T47D (cell line): ENCODE measurements at regions not wholly inside any gene's neighbourhood (a gene's known extent, or its start where the extent isn't known, plus 50 kb on each side); places are given as distances from the start of the nearest gene placed in this dataset.
"Not testable (repeated sequence)": the region's sequence is repeated elsewhere in the genome, so short reads cannot be mapped to it uniquely, and the experiment has no call there.

Experiments used
- DNase-seq, 2 experiments: peaks; one replicate each; pipeline versions ENCODE4 v3.0.0 to v3.0.0-alpha.2; 2011 to 2012; ENCODE audit warnings: low read depth in 1 of 2, low spot score in 1 of 2
- JUND ChIP-seq: IDR thresholded peaks from 2 replicates; pipeline ENCODE4 v1.6.1; 2012; ENCODE audit warnings: low read depth
- in situ Hi-C: cut with HindIII; loops from 2 replicates; pipeline ENCODE4 v1.10.0; 2016; ENCODE audit warnings: low sequenced_read_pairs, low pct_unique_long_range_greater_than_20kb

DNA sequence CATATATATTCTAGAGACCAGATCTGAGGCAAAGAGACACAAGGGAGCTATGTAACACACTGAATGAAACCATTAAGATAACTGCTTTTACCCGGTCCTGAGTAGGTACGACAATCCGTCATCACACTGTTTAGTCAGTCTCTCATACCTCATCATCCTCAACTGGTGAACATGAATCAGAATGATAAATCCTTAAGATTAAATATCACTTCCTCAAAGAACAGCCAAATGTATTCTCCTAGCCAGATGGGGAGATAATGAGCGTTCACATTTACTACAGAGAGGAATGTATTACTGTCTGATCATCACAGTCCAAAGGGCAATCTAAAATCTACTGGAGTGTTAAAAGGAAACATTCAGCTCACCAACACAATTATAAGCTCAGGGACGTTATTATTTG lies 319.4 kb upstream of the STAC start:
- DNase-seq: no peak
- TF ChIP-seq JUND: no peak
- in situ Hi-C loops: no loop called here

DNA sequence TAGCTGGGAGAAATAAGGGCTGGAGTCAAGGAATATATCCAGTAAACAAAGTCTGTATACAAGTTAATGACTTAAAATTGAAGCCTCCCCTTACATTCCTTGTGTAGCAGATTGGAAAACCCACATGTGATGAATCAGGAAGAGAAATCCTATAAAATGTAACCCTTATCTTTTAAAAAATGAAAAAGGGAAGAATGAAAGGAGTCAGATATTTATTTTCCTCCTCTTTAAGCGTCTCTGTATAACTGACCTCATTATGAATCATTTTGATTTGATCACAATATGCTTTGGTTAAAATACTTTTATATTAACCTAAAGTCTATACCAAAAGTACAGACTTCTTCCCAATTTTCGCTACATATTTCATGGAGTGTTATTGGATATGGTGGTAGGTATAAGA lies 316.3 kb upstream of the STAC start:
- in situ Hi-C loops: no loop called here
- TF ChIP-seq JUND: no peak
- no peak for DNase-seq

DNA sequence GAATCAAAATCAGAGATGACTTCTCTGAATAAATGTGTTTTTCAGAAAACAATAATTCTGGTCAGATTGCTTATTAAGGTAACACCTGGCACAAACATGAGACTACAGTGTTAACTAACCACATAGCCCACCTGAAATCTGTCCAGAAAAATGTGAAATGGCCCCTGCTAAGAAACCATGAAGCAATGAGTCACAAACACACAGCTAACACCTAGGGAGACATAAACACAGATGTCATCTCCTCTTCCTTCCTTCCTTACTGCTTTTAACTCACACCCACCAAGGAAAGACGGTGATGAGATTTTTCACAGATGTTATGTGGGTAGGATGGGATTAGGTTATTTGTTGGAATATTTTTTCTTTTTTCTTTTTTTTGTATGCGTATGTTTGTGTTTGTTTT lies 315.0 kb upstream of the STAC start:
- TF ChIP-seq JUND: no peak
- DNase-seq: no peak
- in situ Hi-C loops: no loop called here

DNA sequence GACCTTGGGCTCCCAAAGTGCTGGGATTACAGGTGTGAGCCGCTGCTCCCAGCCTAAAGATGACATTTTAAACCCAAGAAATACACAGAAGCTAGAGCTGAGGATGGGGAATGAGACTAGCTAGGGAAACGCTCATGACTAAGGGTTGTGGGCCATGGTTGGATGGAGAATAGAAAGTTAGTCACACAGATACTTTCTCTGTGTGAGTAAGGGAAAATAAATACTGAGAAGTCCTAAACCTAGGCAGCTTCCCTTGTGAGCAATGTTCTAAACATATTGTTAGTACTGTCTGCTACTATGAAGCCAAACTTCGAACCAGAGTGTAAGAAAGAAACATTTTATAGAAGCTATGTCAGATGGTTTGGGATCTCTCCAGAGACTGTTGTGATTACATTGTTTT lies 304.8 kb upstream of the STAC start:
- in situ Hi-C loops: no loop called here
- DNase-seq: no peak
- no peak for TF ChIP-seq JUND

DNA sequence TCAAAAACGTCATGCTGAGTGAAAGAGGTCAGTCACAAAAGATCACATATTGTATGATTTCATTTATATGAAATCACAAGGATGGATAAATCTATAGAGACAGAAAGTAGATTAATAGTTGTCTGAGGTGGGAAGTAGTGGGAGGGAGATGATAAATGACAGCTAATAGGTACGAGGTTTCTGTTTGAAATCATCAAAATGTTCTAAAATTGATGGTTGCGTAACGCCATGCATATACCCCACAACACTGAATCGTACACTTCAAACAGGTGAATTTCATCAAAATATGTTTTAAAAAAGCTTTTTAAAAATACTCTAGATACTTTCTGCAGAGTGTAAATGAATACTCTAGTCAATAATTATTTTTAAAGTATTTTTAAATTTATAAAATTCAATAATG lies 303.0 kb upstream of the STAC start:
- in situ Hi-C loops: no loop called here
- no peak for DNase-seq
- no peak for TF ChIP-seq JUND

DNA sequence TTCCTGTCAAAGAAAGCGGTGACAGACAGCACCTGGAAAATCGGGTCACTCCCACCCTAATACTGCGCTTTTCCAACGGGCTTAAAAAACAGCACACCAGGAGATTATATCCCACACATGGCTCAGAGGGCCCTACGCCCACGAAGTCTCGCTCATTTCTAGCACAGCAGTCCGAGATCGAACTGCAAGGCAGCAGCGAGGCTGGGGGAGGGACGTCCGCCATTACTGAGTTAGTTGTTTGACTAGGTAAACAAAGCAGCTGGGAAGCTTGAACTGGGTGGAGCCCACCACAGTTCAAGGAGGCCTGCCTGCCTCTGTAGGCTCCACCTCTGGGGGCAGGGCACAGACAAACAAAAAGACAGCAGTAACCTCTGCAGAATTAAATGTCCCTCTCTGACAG lies 297.3 kb upstream of the STAC start:
- DNase-seq: peak in 1 of 2 experiments; percentile 19
- in situ Hi-C loops: not testable (repeated sequence)

DNA sequence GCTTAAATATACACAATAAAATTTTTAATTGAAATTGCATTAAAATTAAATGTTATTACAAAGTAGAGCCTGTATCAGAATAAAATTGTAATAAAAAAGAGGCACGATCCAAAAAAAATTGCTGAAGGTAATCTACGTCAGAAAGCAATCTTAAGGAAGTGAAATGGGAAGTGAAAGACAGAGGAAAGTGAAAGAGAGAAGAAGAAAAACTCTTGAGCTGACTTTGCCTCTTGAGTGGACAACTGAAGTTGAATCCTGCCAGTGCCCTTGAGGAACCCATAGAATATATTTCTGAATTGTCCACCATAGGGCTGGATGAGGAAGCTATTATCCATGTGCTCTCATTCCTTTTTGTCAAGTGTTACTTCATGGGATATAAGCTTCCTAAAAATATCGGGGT lies 285.1 kb upstream of the STAC start:
- no peak for DNase-seq
- in situ Hi-C loops: no loop called here
- no peak for TF ChIP-seq JUND

DNA sequence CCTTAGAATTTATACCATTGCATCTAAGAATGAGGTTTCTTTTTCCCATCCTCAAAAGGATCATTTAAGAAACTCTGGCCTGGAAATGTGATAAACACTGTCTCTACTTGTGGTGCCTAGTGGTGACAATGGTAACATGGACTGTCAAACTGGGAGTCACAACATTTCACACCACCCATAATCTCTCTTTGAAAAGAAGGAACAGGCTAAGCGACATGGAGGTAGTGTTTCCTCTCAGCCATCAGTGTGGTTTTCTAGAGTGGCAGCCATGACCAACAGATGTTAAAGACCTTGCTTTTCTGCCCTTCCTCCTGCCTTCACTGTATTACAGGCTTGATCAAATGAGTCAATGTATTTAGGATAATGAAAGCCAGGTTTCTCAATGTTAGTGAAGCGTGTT lies 283.1 kb upstream of the STAC start:
- TF ChIP-seq JUND: no peak
- DNase-seq: no peak
- in situ Hi-C loops: no loop called here

DNA sequence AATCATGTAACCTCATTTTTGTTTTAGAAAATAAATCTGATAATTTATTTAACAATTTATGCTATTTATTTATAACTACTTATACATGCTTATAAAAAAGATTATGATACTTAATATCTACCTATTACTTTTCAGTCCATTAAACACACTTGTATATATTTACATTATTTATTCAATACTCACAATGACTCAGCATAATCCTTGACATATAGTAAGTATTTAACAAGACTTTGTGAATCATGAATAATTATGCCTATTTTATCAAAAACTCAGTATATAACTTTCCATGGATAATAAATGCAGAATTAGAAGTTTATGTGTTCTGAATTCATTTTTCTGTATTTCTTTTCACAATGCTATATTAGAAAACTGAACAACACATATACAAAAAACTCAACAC lies 266.0 kb upstream of the STAC start:
- in situ Hi-C loops: no loop called here
- no peak for TF ChIP-seq JUND
- no peak for DNase-seq

DNA sequence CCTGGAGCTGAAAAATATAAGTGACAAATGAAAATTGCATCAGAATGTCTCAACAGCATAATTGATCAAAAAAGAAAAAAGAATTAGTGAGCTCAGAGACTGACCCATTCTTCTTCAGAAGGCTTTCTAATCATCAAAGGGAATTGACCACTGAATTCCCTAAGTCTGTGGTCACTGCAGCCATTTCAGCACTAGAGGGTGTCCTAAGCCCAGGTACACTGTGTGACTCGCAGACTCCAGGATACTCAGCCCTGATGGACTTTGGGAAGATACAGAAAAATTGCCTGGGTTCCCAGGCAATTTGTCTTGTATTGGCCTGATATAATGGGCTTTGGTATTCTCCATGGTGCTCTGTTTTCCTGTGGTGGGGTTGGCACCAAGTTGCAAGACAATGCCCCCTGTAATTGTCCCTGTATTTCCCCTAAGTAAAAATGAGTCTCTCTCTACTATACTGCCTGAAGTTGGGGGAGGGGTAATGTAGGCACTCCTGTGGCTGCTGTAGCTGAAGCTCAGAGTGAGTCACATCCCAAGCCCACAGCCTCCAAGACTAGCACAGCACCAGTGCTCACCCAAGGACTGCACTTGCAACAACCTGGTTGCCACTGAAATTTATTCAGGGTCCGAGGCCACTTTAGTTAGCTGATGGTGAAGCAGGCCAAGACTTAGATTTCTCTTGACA lies 256.0 kb upstream of the STAC start:
- DNase-seq: peak; percentile 23 to 67
- no peak for TF ChIP-seq JUND
- in situ Hi-C loops: no loop called here

DNA sequence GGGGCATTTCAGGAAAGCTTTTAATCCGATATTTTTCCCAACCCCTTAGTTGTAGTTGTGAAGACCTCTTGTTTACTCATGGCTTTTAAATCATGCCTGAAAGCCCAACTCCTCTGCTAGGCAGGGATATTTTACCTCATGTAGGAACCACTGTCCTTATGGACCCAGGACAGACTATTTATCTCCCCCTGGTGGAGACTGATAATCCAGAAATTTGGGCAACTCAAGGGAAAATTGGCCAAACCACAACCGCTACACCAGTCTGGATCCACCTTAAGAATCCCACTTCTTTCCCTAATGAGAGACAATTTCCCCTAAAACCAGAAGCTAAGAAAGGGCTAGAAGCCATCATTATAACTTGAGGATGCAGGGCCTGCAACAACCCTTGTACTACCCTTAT lies 248.1 kb upstream of the STAC start:
- no peak for DNase-seq
- in situ Hi-C loops: no loop called here
- no peak for TF ChIP-seq JUND

DNA sequence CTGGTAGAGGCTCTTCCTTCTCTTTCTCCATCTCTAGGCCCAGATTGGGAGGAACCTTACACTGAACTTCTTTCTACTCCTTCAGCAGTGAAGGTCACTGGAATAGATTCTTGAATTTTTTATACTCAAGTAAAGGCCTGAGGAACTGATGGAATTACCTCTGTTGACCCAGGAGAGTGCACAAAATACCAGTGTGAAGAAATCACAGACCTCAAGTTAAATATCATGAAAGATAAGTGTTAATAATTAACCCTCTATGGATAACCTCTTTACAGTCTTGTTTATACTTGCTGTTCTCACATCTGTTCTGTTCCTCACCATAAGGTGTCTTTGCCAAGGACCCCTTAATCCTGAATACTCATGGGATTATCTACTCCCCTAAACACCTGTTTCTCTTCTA lies 244.4 kb upstream of the STAC start:
- in situ Hi-C loops: no loop called here
- DNase-seq: no peak
- TF ChIP-seq JUND: no peak

DNA sequence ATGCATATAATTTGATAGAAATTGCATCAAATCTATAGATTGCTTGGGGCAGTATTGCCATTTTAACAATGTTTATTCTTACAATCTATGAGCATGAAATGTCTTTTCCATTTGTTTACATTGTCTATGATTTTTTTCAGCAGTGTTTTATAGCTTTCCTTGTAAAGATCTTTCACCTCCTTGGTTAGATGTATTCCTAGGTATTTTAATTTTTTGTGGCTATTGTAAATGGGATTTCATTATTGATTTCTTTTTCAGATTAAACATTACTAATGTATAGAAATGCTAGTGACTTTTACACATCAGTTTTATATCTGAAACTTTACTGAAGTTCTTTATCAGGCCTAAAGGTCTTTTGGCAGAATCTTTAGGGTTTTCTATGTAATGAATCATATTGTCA lies 237.6 kb upstream of the STAC start:
- TF ChIP-seq JUND: no peak
- in situ Hi-C loops: no loop called here

DNA sequence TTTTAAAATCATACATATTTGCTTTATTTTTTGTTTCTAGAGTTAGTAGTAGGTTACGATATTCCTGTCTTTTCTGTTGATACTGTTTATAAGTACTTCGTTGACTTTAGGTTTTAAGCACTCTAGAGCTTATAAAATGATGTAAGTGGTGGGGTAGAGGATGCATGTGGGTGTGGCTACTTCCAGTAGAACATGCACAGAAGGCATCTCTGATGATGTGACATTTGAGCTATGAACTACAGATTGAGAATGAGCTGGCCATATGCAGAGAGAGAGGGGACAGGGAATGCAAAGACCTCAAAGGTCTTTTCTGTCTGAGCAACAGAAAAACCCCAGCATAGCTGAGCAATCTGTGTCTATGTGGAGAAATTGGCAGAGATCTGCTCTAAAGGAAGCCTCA lies 233.9 kb upstream of the STAC start:
- no peak for TF ChIP-seq JUND
- DNase-seq: no peak
- in situ Hi-C loops: no loop called here

More for the DNA sequence above, 237.6 kb upstream of the STAC start:
- no peak for DNase-seq
